ENCODE measurements at regions not wholly inside any gene's neighbourhood (a gene's known extent, or its start where the extent isn't known, plus 50 kb on each side); places are given as distances from the start of the nearest gene placed in this dataset.

GRCh38 chr15:69903470-69904469 is 193.9 kb downstream of the TLE3 start:
- no peak for TF ChIP-seq CTCF (conservative IDR thresholded peaks at IDR 0.05; ENCODE audit: low read length)
- TF ChIP-seq EZH2phosphoT487 (IDR thresholded peaks at IDR 0.05; ENCODE audit: borderline replicate concordance): no peak

All from Loucy (cell line).